H1 (cell line): ENCODE measurements at regions not wholly inside any gene's neighbourhood (a gene's known extent, or its start where the extent isn't known, plus 50 kb on each side); places are given as distances from the start of the nearest gene placed in this dataset.

ENCODE experiments used
- CTCF ChIA-PET: fragments of 300-600 bp; sonication (Branson Sonifier 250); formaldehyde crosslinking; loops from one replicate; lab custom pipeline; 2021; ENCODE audit not compliant: partially characterized antibody; lab: Charles Lee
- POLR2A ChIA-PET: fragments of 300-600 bp; sonication (Branson Sonifier 250); formaldehyde crosslinking; loops from one replicate; lab custom pipeline; 2021; ENCODE audit warnings: inconsistent platforms; ENCODE audit not compliant: partially characterized antibody; lab: Charles Lee
- DNase-seq, 2 experiments: peaks; one replicate each; pipeline versions ENCODE4 v3.0.0 to v3.0.0-alpha.2; 2010 to 2022; ENCODE audit warnings: low spot score in 2 of 2, low read depth in 1 of 2, mixed read lengths in 1 of 2
- FAIRE-seq: peaks from 2 replicates; lab custom pipeline; 2011; peaks lifted over from hg19 to GRCh38; lab: Jason Lieb, UNC
- H2AFZ ChIP-seq: 2 replicates; pipeline ENCODE4 v1.8.1; 2012; ENCODE audit warnings: low read length, inconsistent platforms
- H2AK5ac ChIP-seq: 2 replicates; pipeline ENCODE4 v1.6.1; 2013; ENCODE audit warnings: low read depth, low read length
- H2BK120ac ChIP-seq: replicated peaks from 2 replicates; pipeline ENCODE3; 2013; ENCODE audit warnings: low read depth, low read length, inconsistent platforms
- H2BK12ac ChIP-seq: 2 replicates; pipeline ENCODE4 v1.6.1; 2013; ENCODE audit warnings: low read depth, low read length
- H2BK15ac ChIP-seq: 2 replicates; pipeline ENCODE4 v1.6.1; 2013; ENCODE audit warnings: low read length
- H2BK20ac ChIP-seq: 2 replicates; pipeline ENCODE4 v1.6.1; 2013; ENCODE audit warnings: low read length
- H2BK5ac ChIP-seq: 2 replicates; pipeline ENCODE4 v1.6.1; 2013; ENCODE audit warnings: low read depth, low read length
- H3K14ac ChIP-seq: 2 replicates; pipeline ENCODE4 v1.6.1; 2013; ENCODE audit warnings: inconsistent platforms; ENCODE audit not compliant: insufficient read length
- H3K18ac ChIP-seq: 2 replicates; pipeline ENCODE4 v1.6.1; 2013; ENCODE audit warnings: low read length; ENCODE audit errors: extremely low read depth
- H3K23ac ChIP-seq: 2 replicates; pipeline ENCODE4 v1.6.1; 2013; ENCODE audit warnings: inconsistent platforms; ENCODE audit not compliant: insufficient read length
- H3K23me2 ChIP-seq: 2 replicates; pipeline ENCODE4 v1.6.1; 2013; ENCODE audit warnings: low read depth, low read length
- H3K27ac ChIP-seq: 2 replicates; pipeline ENCODE4 v1.6.1; 2011; ENCODE audit warnings: low read depth, low read length, inconsistent platforms
- H3K27me3 ChIP-seq, 4 experiments: replicated peaks in 1 of 4; 1 replicate in 1 of 4; 2 replicates in 3 of 4; pipeline versions ENCODE4 v1.6.1 to v1.8.1; 2011 to 2013; ENCODE audit warnings: low read length in 3 of 4, mild to moderate bottlenecking in 3 of 4, inconsistent platforms in 2 of 4, mixed read lengths in 2 of 4, moderate library complexity in 1 of 4; ENCODE audit not compliant: control insufficient read depth in 3 of 4, insufficient read depth in 3 of 4; ENCODE audit errors: extremely low read depth in 1 of 4
- H3K36me3 ChIP-seq, 4 experiments: 2 replicates each; pipeline versions ENCODE4 v1.6.1 to v1.8.1; 2011 to 2013; ENCODE audit warnings: mild to moderate bottlenecking in 4 of 4, low read length in 3 of 4, moderate library complexity in 2 of 4, control low read depth in 1 of 4, inconsistent platforms in 1 of 4; ENCODE audit not compliant: insufficient read depth in 4 of 4, control insufficient read depth in 2 of 4
- H3K4ac ChIP-seq: replicated peaks from 2 replicates; pipeline ENCODE3; 2013; ENCODE audit warnings: low read length, low read depth, mixed read lengths, inconsistent platforms; ENCODE audit not compliant: insufficient read length
- H3K4me1 ChIP-seq, 4 experiments: replicated peaks in 1 of 4; 1 replicate in 1 of 4; 2 replicates in 3 of 4; pipeline versions ENCODE4 v1.6.1 to v1.8.1; 2011 to 2013; ENCODE audit warnings: low read length in 3 of 4, inconsistent platforms in 2 of 4, mixed read lengths in 1 of 4; ENCODE audit not compliant: insufficient read depth in 4 of 4, control insufficient read depth in 3 of 4
- H3K4me2 ChIP-seq, 2 experiments: 2 replicates each; pipeline versions ENCODE4 v1.6.1 to v1.8.1; 2011 to 2013; ENCODE audit warnings: low read depth in 2 of 2, low read length in 2 of 2, control low read depth in 1 of 2, inconsistent platforms in 1 of 2, mild to moderate bottlenecking in 1 of 2; ENCODE audit not compliant: insufficient read depth in 1 of 2
- H3K4me3 ChIP-seq, 4 experiments: fragments of 200-600, 300-600 bp in 1 of 4; sonication (generic), shearing (Covaris generic), sonication (Bioruptor Twin) in 1 of 4; 2 replicates each; pipeline versions ENCODE4 v1.5.1 to v1.8.1; 2011 to 2016; ENCODE audit warnings: low read length in 4 of 4, low read depth in 3 of 4, control low read depth in 2 of 4, inconsistent platforms in 2 of 4, mild to moderate bottlenecking in 2 of 4, mixed read lengths in 1 of 4, moderate library complexity in 1 of 4; ENCODE audit not compliant: insufficient read depth in 2 of 4; ENCODE audit errors: extremely low read depth in 1 of 4
- H3K56ac ChIP-seq: replicated peaks from 2 replicates; pipeline ENCODE3; 2013; ENCODE audit warnings: low read depth, mild to moderate bottlenecking, mixed read lengths, low read length, inconsistent platforms; ENCODE audit not compliant: insufficient read length
- H3K79me1 ChIP-seq: 2 replicates; pipeline ENCODE4 v1.6.1; 2013; ENCODE audit warnings: low read depth, low read length, control low read depth
- H3K79me2 ChIP-seq, 2 experiments: 2 replicates each; pipeline versions ENCODE4 v1.6.1 to v1.8.1; 2012 to 2013; ENCODE audit warnings: low read length in 2 of 2, mild to moderate bottlenecking in 2 of 2, inconsistent platforms in 1 of 2; ENCODE audit not compliant: insufficient read depth in 2 of 2, control insufficient read depth in 1 of 2
- H3K9ac ChIP-seq, 4 experiments: replicated peaks in 1 of 4; 1 replicate in 1 of 4; 2 replicates in 3 of 4; pipeline versions ENCODE4 v1.6.1 to v1.8.1; 2011 to 2013; ENCODE audit warnings: low read depth in 3 of 4, low read length in 3 of 4, control low read depth in 2 of 4, mild to moderate bottlenecking in 2 of 4, moderate library complexity in 2 of 4, inconsistent platforms in 1 of 4; ENCODE audit errors: extremely low read depth in 1 of 4
- H3K9me3 ChIP-seq, 2 experiments: 2 replicates each; pipeline versions ENCODE4 v1.6.1 to v1.8.1; 2012 to 2013; ENCODE audit warnings: mild to moderate bottlenecking in 2 of 2, moderate library complexity in 2 of 2, control low read depth in 1 of 2, inconsistent platforms in 1 of 2, low read depth in 1 of 2, low read length in 1 of 2, mixed read lengths in 1 of 2; ENCODE audit not compliant: insufficient read depth in 2 of 2
- H4K20me1 ChIP-seq, 2 experiments: replicated peaks in 1 of 2; 2 replicates each; pipeline versions ENCODE3 to v1.8.1; 2011 to 2013; ENCODE audit warnings: inconsistent platforms in 2 of 2, low read length in 2 of 2, mild to moderate bottlenecking in 1 of 2; ENCODE audit not compliant: insufficient read depth in 2 of 2, control insufficient read depth in 1 of 2
- H4K5ac ChIP-seq: 2 replicates; pipeline ENCODE4 v1.6.1; 2013; ENCODE audit warnings: low read length, low read depth, mixed read lengths, inconsistent platforms; ENCODE audit not compliant: insufficient read length
- H4K8ac ChIP-seq: 2 replicates; pipeline ENCODE4 v1.8.0; 2013; ENCODE audit warnings: mild to moderate bottlenecking, moderate library complexity, low read length, inconsistent platforms; ENCODE audit not compliant: insufficient read depth; ENCODE audit errors: extremely low read depth
- H4K91ac ChIP-seq: replicated peaks from 2 replicates; pipeline ENCODE3; 2013; ENCODE audit warnings: low read length, mixed read lengths, inconsistent platforms; ENCODE audit not compliant: insufficient read length
- ATF2 ChIP-seq: IDR thresholded peaks from 2 replicates; pipeline ENCODE4 v1.6.1; 2012; ENCODE audit warnings: low read length, inconsistent platforms
- CHD1 ChIP-seq: IDR thresholded peaks from 2 replicates; pipeline ENCODE4 v1.6.1; 2012; ENCODE audit warnings: low read depth, low read length, improper control_type of control experiment
- GTF2F1 ChIP-seq: IDR thresholded peaks from 2 replicates; pipeline ENCODE4 v1.6.1; 2012; ENCODE audit warnings: low read depth, low read length, improper control_type of control experiment, borderline replicate concordance
- HDAC6 ChIP-seq: IDR thresholded peaks from one replicate; pipeline ENCODE4 v1.7.1; 2012; ENCODE audit warnings: low read depth, mild to moderate bottlenecking, inconsistent platforms, low read length, moderate library complexity
- JUND ChIP-seq: IDR thresholded peaks from 2 replicates; pipeline ENCODE4 v1.6.1; 2011; ENCODE audit warnings: mild to moderate bottlenecking, improper control_type of control experiment, low read length
- PHF8 ChIP-seq: fragments of 200-600 bp; sonication (generic); conservative IDR thresholded peaks from 2 replicates; pipeline ENCODE4 v1.7.1; 2012; ENCODE audit warnings: low read depth, mild to moderate bottlenecking, inconsistent platforms, low read length, moderate library complexity
- RBBP5 ChIP-seq: IDR thresholded peaks from 2 replicates; pipeline ENCODE4 v1.7.1; 2012; ENCODE audit warnings: low read depth, mild to moderate bottlenecking, inconsistent platforms, low read length, moderate library complexity, borderline replicate concordance
- SIRT6 ChIP-seq: IDR thresholded peaks from one replicate; pipeline ENCODE4 v1.7.1; 2012; ENCODE audit warnings: low read length, inconsistent platforms
- USF2 ChIP-seq: IDR thresholded peaks from 2 replicates; pipeline ENCODE4 v1.6.1; 2011; ENCODE audit warnings: low read length, improper control_type of control experiment
- WGBS, 2 experiments: shearing (Covaris generic) in 1 of 2; methylation state at CpG; one replicate each; pipeline versions ENCODE4 v1.1.6 to v1.1.7; 2013 to 2015; ENCODE audit warnings: low lambda C conversion rate in 2 of 2, mixed read lengths in 2 of 2, inconsistent platforms in 1 of 2, low coverage in 1 of 2, missing lambda C conversion rate in 1 of 2; ENCODE audit not compliant: insufficient replicate concordance in 2 of 2, insufficient coverage in 1 of 2, insufficient read length in 1 of 2; ENCODE audit errors: extremely low coverage in 1 of 2, missing lambda C conversion rate in 1 of 2; 5-methylcytosine and 5-hydroxymethylcytosine counted together
- TF ChIP-seq, protein P1 (sequence below): IDR thresholded peaks from 2 replicates; pipeline ENCODE4 v1.6.1; 2012; ENCODE audit warnings: inconsistent platforms

DNA sequence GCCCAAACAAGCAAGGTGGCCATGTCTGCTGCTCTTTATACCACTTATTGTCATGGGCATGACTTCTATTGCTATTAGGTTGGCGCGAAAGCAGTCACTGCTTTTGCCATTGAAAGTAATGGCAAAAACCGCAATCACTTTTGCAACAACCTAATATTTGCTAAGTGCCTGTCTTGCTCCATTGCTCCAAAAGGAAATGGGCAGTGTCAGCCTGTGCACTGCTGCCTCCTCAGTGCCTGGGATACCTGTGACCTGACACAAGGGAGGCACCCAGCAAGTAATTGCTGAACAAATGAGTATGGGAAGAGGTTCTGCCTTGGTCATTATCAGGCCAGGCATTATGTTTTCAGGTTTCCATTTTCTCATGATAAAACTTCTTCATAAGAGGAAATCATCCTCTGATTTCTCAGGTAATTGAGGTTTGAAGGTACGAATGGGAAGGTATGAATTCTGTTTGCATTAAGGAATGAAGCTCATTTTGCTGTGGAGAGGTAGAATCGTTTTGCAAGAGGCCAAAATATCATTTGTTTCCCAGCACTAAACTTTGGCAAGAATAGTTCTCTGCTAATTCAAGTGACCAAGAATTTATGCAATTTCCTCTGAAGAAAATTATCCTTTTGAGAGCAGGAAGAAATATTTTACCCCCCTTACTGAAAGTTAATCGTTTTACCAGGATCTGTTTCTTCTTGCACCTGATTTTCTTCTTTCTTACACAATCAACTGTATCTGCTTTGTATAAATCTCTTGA lies 128.4 kb upstream of the SPRY2 start:
- H4K8ac ChIP-seq: no peak overlapping the region
- no peaks in the 10 kb centered on the region for H3K9me3 ChIP-seq
- H2BK15ac ChIP-seq: no peak overlapping the region
- H2AK5ac ChIP-seq: no peak overlapping the region
- H2BK120ac ChIP-seq: no peak overlapping the region
- H3K23ac ChIP-seq: no peak overlapping the region
- 84% methylated on average over 6 of the region's 6 CpGs; no CpG with 5 or more reads in 1 of the 2 experiments for WGBS, 2 experiments
- no peaks in the 10 kb centered on the region for H3K36me3 ChIP-seq
- H4K91ac ChIP-seq: no peak overlapping the region
- H3K4me2 ChIP-seq: no peak overlapping the region
- no peak overlapping the region for H3K4ac ChIP-seq
- H2BK12ac ChIP-seq: no peak overlapping the region
- no peak overlapping the region for H3K56ac ChIP-seq
- H2BK5ac ChIP-seq: no peak overlapping the region
- no peaks in the 10 kb centered on the region for H3K23me2 ChIP-seq
- no peak overlapping the region; the same call in 1 of the 2 replicates for H3K27ac ChIP-seq
- H3K79me2 ChIP-seq: no peaks in the 10 kb centered on the region
- no peak overlapping the region for H4K5ac ChIP-seq
- POLR2A ChIA-PET: no interaction called here
- no peak overlapping the region for H2AFZ ChIP-seq
- peaks cover 0 to 1% (median 0%) of the 10 kb centered on the region in 4 experiments; a peak in 1 of 7 replicates for H3K27me3 ChIP-seq
- no peak overlapping the region for H3K14ac ChIP-seq
- FAIRE-seq (no peak), DNase-seq (no peak)
- H4K20me1 ChIP-seq: no peaks in the 10 kb centered on the region
- H3K18ac ChIP-seq: no peak overlapping the region
- CTCF ChIA-PET: interaction anchor here (0.6 to 2.0 kb wide), 4 partner anchors 10 to 784 kb away, joined by 3 to 7 read pairs (median 3); no protein-coding TSS in a partner anchor
- no peak overlapping the region; a peak in 1 of 7 replicates for H3K9ac ChIP-seq
- H3K79me1 ChIP-seq: no peaks in the 10 kb centered on the region
- no peak overlapping the region for H3K4me3 ChIP-seq
- no peak overlapping the region for H2BK20ac ChIP-seq
- no peaks in the 10 kb centered on the region for H3K4me1 ChIP-seq
- TF ChIP-seq, protein P1, sequence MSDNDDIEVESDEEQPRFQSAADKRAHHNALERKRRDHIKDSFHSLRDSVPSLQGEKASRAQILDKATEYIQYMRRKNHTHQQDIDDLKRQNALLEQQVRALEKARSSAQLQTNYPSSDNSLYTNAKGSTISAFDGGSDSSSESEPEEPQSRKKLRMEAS: no peak
- TF ChIP-seq CHD1 (no peak), USF2 (no peak), GTF2F1 (no peak), ATF2 (no peak), HDAC6 (no peak), JUND (no peak), RBBP5 (no peak), PHF8 (no peak), SIRT6 (no peak)
